OCI-LY7 (cell line): ENCODE measurements at regions not wholly inside any gene's neighbourhood (a gene's known extent, or its start where the extent isn't known, plus 50 kb on each side); places are given as distances from the start of the nearest gene placed in this dataset.

Experiments used
- BruUV-seq: library from RNA; stranded (reverse); fragments of 400-500 nt; replicated peaks from 2 replicates; lab custom pipeline; 2021; lab: Mats Ljungman, UMichigan
- CTCF ChIA-PET: fragments of 300-600 bp; sonication (Branson Sonifier 250); formaldehyde crosslinking; loops from one replicate; lab custom pipeline; 2022; ENCODE audit warnings: antibody characterized with exemption; ENCODE audit not compliant: unreplicated experiment; lab: Charles Lee
- POLR2A ChIA-PET: fragments of 300-600 bp; sonication (Branson Sonifier 250); formaldehyde crosslinking; loops from one replicate; lab custom pipeline; 2022; ENCODE audit warnings: antibody characterized with exemption; lab: Charles Lee
- DNase-seq: peaks from one replicate; pipeline ENCODE4 v3.0.0-alpha.2; 2015; ENCODE audit warnings: low spot score
- H2AFZ ChIP-seq: fragments of 200-600 bp; sonication (generic), shearing (Covaris generic); 2 replicates; pipeline ENCODE4 v1.6.1; 2014; ENCODE audit warnings: mild to moderate bottlenecking, antibody characterized with exemption, low read length, moderate library complexity
- H3K27ac ChIP-seq: fragments of 200-600 bp; sonication (generic); 2 replicates; pipeline ENCODE4 v1.5.1; 2014; ENCODE audit warnings: mixed run types, low read depth, mild to moderate bottlenecking, moderate library complexity, low read length, inconsistent platforms; ENCODE audit not compliant: poor library complexity, severe bottlenecking
- H3K36me3 ChIP-seq: fragments of 200-600 bp; sonication (generic); 2 replicates; pipeline ENCODE4 v1.6.1; 2014; ENCODE audit warnings: mild to moderate bottlenecking, antibody characterized with exemption, low read length, moderate library complexity, mixed read lengths; ENCODE audit not compliant: insufficient read depth
- H3K4me1 ChIP-seq: fragments of 200-600 bp; sonication (generic); 2 replicates; pipeline ENCODE4 v1.5.1; 2014; ENCODE audit warnings: mild to moderate bottlenecking, low read length; ENCODE audit not compliant: insufficient read depth, poor library complexity, severe bottlenecking
- H3K4me2 ChIP-seq: fragments of 200-600 bp; sonication (generic); 2 replicates; pipeline ENCODE4 v1.6.1; 2014; ENCODE audit warnings: mild to moderate bottlenecking, low read length
- H3K4me3 ChIP-seq: fragments of 200-600 bp; sonication (generic); 2 replicates; pipeline ENCODE4 v1.5.1; 2014; ENCODE audit warnings: mild to moderate bottlenecking, low read depth, low read length; ENCODE audit not compliant: poor library complexity, severe bottlenecking
- H3K79me2 ChIP-seq: fragments of 200-600 bp; sonication (generic); 2 replicates; pipeline ENCODE4 v1.6.1; 2016; ENCODE audit warnings: low read depth, mild to moderate bottlenecking, low read length, moderate library complexity, mixed read lengths; ENCODE audit not compliant: insufficient read depth
- H3K9me2 ChIP-seq: fragments of 200-600 bp; sonication (generic); 2 replicates; pipeline ENCODE4 v1.6.1; 2016; ENCODE audit warnings: mild to moderate bottlenecking, low read length, mixed read lengths; ENCODE audit not compliant: insufficient read depth
- H3K9me3 ChIP-seq: fragments of 200-600 bp; sonication (generic); 2 replicates; pipeline ENCODE4 v1.6.1; 2014; ENCODE audit warnings: mild to moderate bottlenecking, mixed run types, low read length, mixed read lengths
- H4K20me1 ChIP-seq: fragments of 200-600 bp; sonication (generic); 2 replicates; pipeline ENCODE4 v1.6.1; 2014; ENCODE audit warnings: mild to moderate bottlenecking, antibody characterized with exemption, low read length, moderate library complexity, mixed read lengths; ENCODE audit not compliant: insufficient read depth
- EZH2phosphoT487 ChIP-seq: fragments of 200-600 bp; sonication (generic); IDR thresholded peaks from 2 replicates; pipeline ENCODE4 v1.6.1; 2018; ENCODE audit warnings: low read depth, borderline replicate concordance, mild to moderate bottlenecking, mixed run types, antibody characterized with exemption, low read length, moderate library complexity, mixed read lengths
- intact Hi-C: fragments of 100-400 bp; cut with micrococcal nuclease; formaldehyde crosslinking; loops from one replicate; pipeline ENCODE4 v1.10.0; 2022; ENCODE audit not compliant: unreplicated experiment
- TF ChIP-seq, protein P1 (sequence below): fragments of 200-600 bp; sonication (generic); conservative IDR thresholded peaks from 2 replicates; pipeline ENCODE4 v1.5.1; 2014; ENCODE audit warnings: mild to moderate bottlenecking, antibody characterized with exemption, low read length, moderate library complexity, mixed read lengths

DNA sequence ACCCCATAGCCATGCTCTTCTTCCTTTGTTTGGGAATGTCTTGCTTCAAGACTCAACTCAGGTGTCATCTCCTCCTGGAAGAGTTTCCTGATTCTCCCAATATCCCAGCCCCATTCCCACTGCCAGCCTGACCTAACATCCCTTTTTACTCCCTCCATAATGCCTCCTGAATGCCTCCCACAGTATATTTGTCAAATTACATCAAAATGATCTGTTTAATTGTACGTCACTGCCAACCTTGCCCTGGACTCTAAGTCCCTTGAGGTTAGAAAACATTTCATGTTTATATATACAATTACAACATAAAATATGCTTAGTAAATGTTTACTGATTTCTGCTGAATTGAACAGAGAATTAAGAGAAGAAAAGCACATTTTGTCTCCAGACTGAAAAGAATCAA lies 301.6 kb upstream of the PDE4D start:
- Histone ChIP-seq H3K4me2 (no peak overlapping the region), H3K79me2 (no peaks in the 10 kb centered on the region), H3K27ac (no peak overlapping the region), H3K9me2 (no peaks in the 10 kb centered on the region), H4K20me1 (no peaks in the 10 kb centered on the region), H3K36me3 (no peaks in the 10 kb centered on the region), H2AFZ (no peak overlapping the region), H3K4me3 (no peak overlapping the region), H3K9me3 (no peaks in the 10 kb centered on the region), H3K4me1 (no peaks in the 10 kb centered on the region)
- no TSS peak for BruUV-seq
- intact Hi-C loops = no loop called here
- POLR2A ChIA-PET = no interaction called here
- TF ChIP-seq, protein P1, sequence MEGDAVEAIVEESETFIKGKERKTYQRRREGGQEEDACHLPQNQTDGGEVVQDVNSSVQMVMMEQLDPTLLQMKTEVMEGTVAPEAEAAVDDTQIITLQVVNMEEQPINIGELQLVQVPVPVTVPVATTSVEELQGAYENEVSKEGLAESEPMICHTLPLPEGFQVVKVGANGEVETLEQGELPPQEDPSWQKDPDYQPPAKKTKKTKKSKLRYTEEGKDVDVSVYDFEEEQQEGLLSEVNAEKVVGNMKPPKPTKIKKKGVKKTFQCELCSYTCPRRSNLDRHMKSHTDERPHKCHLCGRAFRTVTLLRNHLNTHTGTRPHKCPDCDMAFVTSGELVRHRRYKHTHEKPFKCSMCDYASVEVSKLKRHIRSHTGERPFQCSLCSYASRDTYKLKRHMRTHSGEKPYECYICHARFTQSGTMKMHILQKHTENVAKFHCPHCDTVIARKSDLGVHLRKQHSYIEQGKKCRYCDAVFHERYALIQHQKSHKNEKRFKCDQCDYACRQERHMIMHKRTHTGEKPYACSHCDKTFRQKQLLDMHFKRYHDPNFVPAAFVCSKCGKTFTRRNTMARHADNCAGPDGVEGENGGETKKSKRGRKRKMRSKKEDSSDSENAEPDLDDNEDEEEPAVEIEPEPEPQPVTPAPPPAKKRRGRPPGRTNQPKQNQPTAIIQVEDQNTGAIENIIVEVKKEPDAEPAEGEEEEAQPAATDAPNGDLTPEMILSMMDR = no peak
- TF ChIP-seq EZH2phosphoT487 = no peak
- DNase-seq = no peak
- CTCF ChIA-PET = no interaction called here

DNA sequence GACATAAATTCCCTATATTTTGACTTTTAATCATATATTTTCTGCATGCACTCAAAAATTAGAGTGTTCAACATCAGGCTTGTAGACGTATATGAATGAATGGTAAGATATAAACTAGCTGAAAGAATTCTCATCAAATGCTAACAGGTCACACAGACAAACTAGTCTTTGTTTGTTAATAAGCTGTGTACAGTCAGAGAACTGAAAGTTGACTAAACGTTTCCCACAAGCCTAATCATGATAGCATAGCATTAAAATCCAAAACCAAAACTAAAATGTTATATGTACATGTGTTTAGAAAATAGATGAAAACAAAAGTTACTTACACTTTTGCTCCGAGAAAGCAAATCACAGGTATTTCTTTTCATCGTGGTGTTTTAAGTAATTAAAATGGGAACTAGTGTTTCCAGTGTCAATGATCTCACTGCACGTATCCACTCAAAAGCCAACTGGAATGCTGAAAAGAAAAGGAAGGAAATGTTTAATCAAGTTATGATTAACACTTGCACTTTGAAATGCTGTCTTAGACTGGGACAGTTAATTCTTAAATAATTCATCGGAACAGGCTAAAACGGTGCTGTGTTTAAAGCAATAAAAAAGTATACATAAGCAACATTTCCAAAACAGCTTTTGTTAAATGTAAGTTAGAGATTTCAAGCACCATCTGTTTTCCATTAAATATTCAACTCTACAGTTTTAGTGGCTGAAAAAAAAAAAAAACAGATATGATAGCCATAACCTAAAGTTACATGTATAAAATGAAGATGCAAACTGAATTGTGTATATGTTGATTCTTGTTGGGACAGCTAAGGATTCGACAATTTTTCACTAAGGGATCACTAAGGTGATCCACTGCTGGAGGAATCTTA lies 291.9 kb upstream of the PDE4D start:
- no peaks in the 10 kb centered on the region for H3K9me3 ChIP-seq
- TF ChIP-seq, protein P1 = no peak
- no peak for TF ChIP-seq EZH2phosphoT487
- no peak overlapping the region for H2AFZ ChIP-seq
- no peaks in the 10 kb centered on the region for H3K9me2 ChIP-seq
- BruUV-seq = no TSS peak
- no peaks in the 10 kb centered on the region for H3K79me2 ChIP-seq
- no peak overlapping the region for H3K4me3 ChIP-seq
- CTCF ChIA-PET = no interaction called here
- no peak overlapping the region for H3K27ac ChIP-seq
- H4K20me1 ChIP-seq = no peaks in the 10 kb centered on the region
- no peaks in the 10 kb centered on the region for H3K36me3 ChIP-seq
- no peak overlapping the region for H3K4me2 ChIP-seq
- POLR2A ChIA-PET = interaction anchor here (0.7 kb wide), 1 partner anchor 416 kb away, joined by 3 read pairs; no protein-coding TSS in a partner anchor
- intact Hi-C loops = no loop called here
- DNase-seq = no peak
- no peaks in the 10 kb centered on the region for H3K4me1 ChIP-seq

DNA sequence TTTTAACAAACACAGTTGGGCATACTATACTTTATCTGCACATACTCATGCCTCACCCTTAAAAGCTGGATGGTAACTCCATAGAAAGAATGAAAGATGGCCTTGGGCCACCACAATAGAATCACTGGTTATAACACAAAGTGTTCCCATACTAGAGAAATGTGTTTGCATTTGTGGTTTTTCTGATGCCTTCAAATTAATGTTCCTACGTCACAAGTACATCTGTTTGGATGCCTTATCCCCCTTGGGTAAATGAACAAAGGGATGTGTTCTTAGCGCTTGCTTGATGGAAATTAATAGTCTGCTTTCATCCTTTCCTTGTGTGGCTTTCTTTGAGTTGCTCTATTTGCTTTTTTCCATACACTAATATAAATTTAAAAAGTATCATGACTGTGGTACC lies 291.1 kb upstream of the PDE4D start:
- TF ChIP-seq, protein P1 = no peak
- no peak for TF ChIP-seq EZH2phosphoT487
- Histone ChIP-seq H2AFZ (no peak overlapping the region), H3K4me1 (no peaks in the 10 kb centered on the region), H3K4me2 (no peak overlapping the region), H3K9me2 (no peaks in the 10 kb centered on the region), H3K27ac (no peak overlapping the region), H3K9me3 (no peaks in the 10 kb centered on the region), H3K36me3 (no peaks in the 10 kb centered on the region), H3K79me2 (no peaks in the 10 kb centered on the region), H4K20me1 (no peaks in the 10 kb centered on the region), H3K4me3 (no peak overlapping the region)
- no TSS peak for BruUV-seq
- intact Hi-C loops = no loop called here
- POLR2A ChIA-PET = no interaction called here
- CTCF ChIA-PET = no interaction called here
- DNase-seq = no peak
